ENCODE measurements at regions not wholly inside any gene's neighbourhood (a gene's known extent, or its start where the extent isn't known, plus 50 kb on each side); places are given as distances from the start of the nearest gene placed in this dataset.

GRCh38 chr3:99410789-99411311 lies 227.5 kb upstream of the COL8A1 start:
- Histone ChIP-seq H3K4me3 (no peak overlapping the region), H4K20me1 (ENCODE audit: control insufficient read depth, insufficient read depth) (no peaks in the 10 kb centered on the region), H3K27ac (ENCODE audit: control insufficient read depth, insufficient read depth) (no peak overlapping the region; the same call in 1 of the 2 replicates), H3K4me2 (ENCODE audit: control insufficient read depth, insufficient read depth) (no peak overlapping the region), H2AFZ (ENCODE audit: control insufficient read depth, low read depth, low read length) (peak overlapping the region; percentile 26), H3K36me3 (ENCODE audit: control insufficient read depth in 2 of 2, insufficient read depth in 2 of 2, low read length in 1 of 2) (no peaks in the 10 kb centered on the region), H3K4me1 (ENCODE audit: control insufficient read depth, insufficient read depth, low read length) (no peaks in the 10 kb centered on the region; the same call in 1 of the 2 replicates), H3K79me2 (ENCODE audit: control insufficient read depth, insufficient read depth, low read length) (no peaks in the 10 kb centered on the region), H3K27me3 (replicated peaks in 1 of 2; ENCODE audit: control insufficient read depth in 2 of 2, insufficient read depth in 2 of 2, low read length in 1 of 2) (no peaks in the 10 kb centered on the region), H3K9ac (ENCODE audit: control insufficient read depth, insufficient read depth, low read length) (no peak overlapping the region), H3K9me3 (replicated peaks; ENCODE audit: control insufficient read depth, insufficient read depth, low read length) (peaks cover 3% of the 10 kb centered on the region; the same call in 1 of the 3 replicates)
- SMC1A ChIA-PET (ENCODE audit: uncharacterized antibody, unreplicated experiment): interaction anchor here (0.7 to 3.5 kb wide), 9 partner anchors 8 to 798 kb away, joined by 3 to 15 read pairs (median 4); no protein-coding TSS in a partner anchor
- DNase-seq (ENCODE audit: low read depth, low spot score) (peak; percentile 48), ATAC-seq (peak; percentile 87), FAIRE-seq (no peak)
- CTCF ChIA-PET: interaction anchor here (2.7 kb wide), 1 partner anchor 121 kb away, joined by 13 read pairs; no protein-coding TSS in a partner anchor
- intact Hi-C loops (cut with micrococcal nuclease; ENCODE audit: unreplicated experiment) (loop anchor here (10.0 kb wide), 1 partner anchor 856 kb away; no protein-coding TSS in a partner anchor), in situ Hi-C loops (cut with MboI) (no loop called here)
- POLR2A ChIA-PET: no interaction called here
- 52% methylated on average over 7 of the region's 7 CpGs for WGBS (ENCODE audit: insufficient coverage, insufficient replicate concordance, low lambda C conversion rate, missing lambda C conversion rate)
- RAD21 ChIA-PET (ENCODE audit: unreplicated experiment): interaction anchor here (1.5 to 2.4 kb wide), 5 partner anchors 8 to 121 kb away, joined by 3 to 10 read pairs (median 7); no protein-coding TSS in a partner anchor
- no TSS peak for BruUV-seq (replicated peaks)
- TF ChIP-seq, protein P1, sequence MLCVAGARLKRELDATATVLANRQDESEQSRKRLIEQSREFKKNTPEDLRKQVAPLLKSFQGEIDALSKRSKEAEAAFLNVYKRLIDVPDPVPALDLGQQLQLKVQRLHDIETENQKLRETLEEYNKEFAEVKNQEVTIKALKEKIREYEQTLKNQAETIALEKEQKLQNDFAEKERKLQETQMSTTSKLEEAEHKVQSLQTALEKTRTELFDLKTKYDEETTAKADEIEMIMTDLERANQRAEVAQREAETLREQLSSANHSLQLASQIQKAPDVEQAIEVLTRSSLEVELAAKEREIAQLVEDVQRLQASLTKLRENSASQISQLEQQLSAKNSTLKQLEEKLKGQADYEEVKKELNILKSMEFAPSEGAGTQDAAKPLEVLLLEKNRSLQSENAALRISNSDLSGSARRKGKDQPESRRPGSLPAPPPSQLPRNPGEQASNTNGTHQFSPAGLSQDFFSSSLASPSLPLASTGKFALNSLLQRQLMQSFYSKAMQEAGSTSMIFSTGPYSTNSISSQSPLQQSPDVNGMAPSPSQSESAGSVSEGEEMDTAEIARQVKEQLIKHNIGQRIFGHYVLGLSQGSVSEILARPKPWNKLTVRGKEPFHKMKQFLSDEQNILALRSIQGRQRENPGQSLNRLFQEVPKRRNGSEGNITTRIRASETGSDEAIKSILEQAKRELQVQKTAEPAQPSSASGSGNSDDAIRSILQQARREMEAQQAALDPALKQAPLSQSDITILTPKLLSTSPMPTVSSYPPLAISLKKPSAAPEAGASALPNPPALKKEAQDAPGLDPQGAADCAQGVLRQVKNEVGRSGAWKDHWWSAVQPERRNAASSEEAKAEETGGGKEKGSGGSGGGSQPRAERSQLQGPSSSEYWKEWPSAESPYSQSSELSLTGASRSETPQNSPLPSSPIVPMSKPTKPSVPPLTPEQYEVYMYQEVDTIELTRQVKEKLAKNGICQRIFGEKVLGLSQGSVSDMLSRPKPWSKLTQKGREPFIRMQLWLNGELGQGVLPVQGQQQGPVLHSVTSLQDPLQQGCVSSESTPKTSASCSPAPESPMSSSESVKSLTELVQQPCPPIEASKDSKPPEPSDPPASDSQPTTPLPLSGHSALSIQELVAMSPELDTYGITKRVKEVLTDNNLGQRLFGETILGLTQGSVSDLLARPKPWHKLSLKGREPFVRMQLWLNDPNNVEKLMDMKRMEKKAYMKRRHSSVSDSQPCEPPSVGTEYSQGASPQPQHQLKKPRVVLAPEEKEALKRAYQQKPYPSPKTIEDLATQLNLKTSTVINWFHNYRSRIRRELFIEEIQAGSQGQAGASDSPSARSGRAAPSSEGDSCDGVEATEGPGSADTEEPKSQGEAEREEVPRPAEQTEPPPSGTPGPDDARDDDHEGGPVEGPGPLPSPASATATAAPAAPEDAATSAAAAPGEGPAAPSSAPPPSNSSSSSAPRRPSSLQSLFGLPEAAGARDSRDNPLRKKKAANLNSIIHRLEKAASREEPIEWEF (IDR thresholded peaks at IDR 0.05; ENCODE audit: insufficient replicate concordance, low read depth, low read length): peak; percentile 28
- TF ChIP-seq PBX3 (IDR thresholded peaks at IDR 0.05; ENCODE audit: insufficient replicate concordance, low read depth, low read length) (peak; percentile 38), NR2F1 (conservative IDR thresholded peaks at IDR 0.05) (peak; percentile 76), JUNB (IDR thresholded peaks at IDR 0.05) (peak; percentile 14; the same call in 1 of the 2 replicates), RUNX3 (IDR thresholded peaks at IDR 0.05; ENCODE audit: low read length) (peak; percentile 94), NBN (IDR thresholded peaks at IDR 0.05) (0 out of 2 replicates have a peak, but pooled peaks have one; percentile 14), CBX5 (IDR thresholded peaks at IDR 0.05; ENCODE audit: low read depth) (no peak), GATAD2B (conservative IDR thresholded peaks at IDR 0.05; ENCODE audit: low read depth) (0 out of 2 replicates have a peak, but pooled peaks have one; percentile 45), RAD21 (IDR thresholded peaks at IDR 0.05; ENCODE audit: insufficient read depth, low read depth, low read length) (0 out of 2 replicates have a peak, but pooled peaks have one; percentile 6), RCOR1 (conservative IDR thresholded peaks at IDR 0.05; ENCODE audit: low read depth, low read length) (no peak), MTA3 (IDR thresholded peaks at IDR 0.05; ENCODE audit: borderline replicate concordance, low read length) (peak; percentile 46; the same call in 1 of the 2 replicates), BCL11A (IDR thresholded peaks at IDR 0.05; ENCODE audit: low read depth, low read length) (peak; percentile 36; the same call in 1 of the 2 replicates), CEBPZ (IDR thresholded peaks at IDR 0.05; ENCODE audit: low read depth, low read length) (no peak), ZBED1 (IDR thresholded peaks at IDR 0.05; ENCODE audit: borderline replicate concordance) (peak; percentile 48; the same call in 1 of the 2 replicates)
